HEK293 (cell line): ENCODE measurements at regions not wholly inside any gene's neighbourhood (a gene's known extent, or its start where the extent isn't known, plus 50 kb on each side); places are given as distances from the start of the nearest gene placed in this dataset.

Experiments used
- SETDB1 ChIP-seq: IDR thresholded peaks from one replicate; pipeline ENCODE4 v1.6.1; 2017; ENCODE audit warnings: mild to moderate bottlenecking, low read length, moderate library complexity, mixed read lengths; ENCODE audit not compliant: insufficient read length
- ZNF274 ChIP-seq, 2 experiments: fragments of 200-500 bp in 1 of 2; fragments of 450-650 bp in 1 of 2; sonication (Bioruptor generic) in 1 of 2; formaldehyde crosslinking in 1 of 2; IDR thresholded peaks; 2 replicates each; pipeline versions ENCODE4 v1.5.1 to v1.6.1; 2014 to 2016; ENCODE audit warnings: borderline replicate concordance in 1 of 2, inconsistent platforms in 1 of 2, low read length in 1 of 2, missing biosample characterization in 1 of 2, missing genetic modification characterization in 1 of 2
- ZNF530 ChIP-seq: fragments of 450-650 bp; formaldehyde crosslinking; IDR thresholded peaks from 2 replicates; pipeline ENCODE4 v1.5.1; 2016; ENCODE audit warnings: low read depth, missing biosample characterization, missing genetic modification characterization
- ZNF544 ChIP-seq: fragments of 450-650 bp; formaldehyde crosslinking; IDR thresholded peaks from 2 replicates; pipeline ENCODE4 v1.5.0; 2017; ENCODE audit warnings: missing biosample characterization, missing genetic modification characterization
- ZNF549 ChIP-seq: fragments of 450-650 bp; IDR thresholded peaks from 2 replicates; pipeline ENCODE4 v1.5.1; 2018; ENCODE audit warnings: missing biosample characterization, missing genetic modification characterization, mild to moderate bottlenecking, inconsistent platforms, moderate library complexity
- ZNF629 ChIP-seq: fragments of 450-650 bp; formaldehyde crosslinking; IDR thresholded peaks from 2 replicates; pipeline ENCODE4 v1.5.1; 2017; ENCODE audit warnings: missing biosample characterization, missing genetic modification characterization
- TF ChIP-seq, protein P1 (sequence below): fragments of 450-650 bp; formaldehyde crosslinking; IDR thresholded peaks from 2 replicates; pipeline ENCODE4 v1.5.1; 2016; ENCODE audit warnings: missing biosample characterization, missing genetic modification characterization
- TF ChIP-seq, protein P2 (sequence below): fragments of 450-650 bp; formaldehyde crosslinking; IDR thresholded peaks from 2 replicates; pipeline ENCODE4 v1.5.1; 2016; ENCODE audit warnings: missing biosample characterization, missing genetic modification characterization
- TF ChIP-seq, protein P3 (sequence below): fragments of 450-650 bp; formaldehyde crosslinking; optimal IDR thresholded peaks from 2 replicates; pipeline ENCODE3; 2016; ENCODE audit warnings: missing biosample characterization, mild to moderate bottlenecking, missing genetic modification characterization
- TF ChIP-seq, protein P4 (sequence below): fragments of 450-650 bp; formaldehyde crosslinking; IDR thresholded peaks from 2 replicates; pipeline ENCODE4 v1.5.1; 2016; ENCODE audit warnings: missing biosample characterization, missing genetic modification characterization
- TF ChIP-seq, protein P5 (sequence below): fragments of 450-650 bp; formaldehyde crosslinking; IDR thresholded peaks from 2 replicates; pipeline ENCODE4 v1.5.1; 2017; ENCODE audit warnings: missing biosample characterization, missing genetic modification characterization

DNA sequence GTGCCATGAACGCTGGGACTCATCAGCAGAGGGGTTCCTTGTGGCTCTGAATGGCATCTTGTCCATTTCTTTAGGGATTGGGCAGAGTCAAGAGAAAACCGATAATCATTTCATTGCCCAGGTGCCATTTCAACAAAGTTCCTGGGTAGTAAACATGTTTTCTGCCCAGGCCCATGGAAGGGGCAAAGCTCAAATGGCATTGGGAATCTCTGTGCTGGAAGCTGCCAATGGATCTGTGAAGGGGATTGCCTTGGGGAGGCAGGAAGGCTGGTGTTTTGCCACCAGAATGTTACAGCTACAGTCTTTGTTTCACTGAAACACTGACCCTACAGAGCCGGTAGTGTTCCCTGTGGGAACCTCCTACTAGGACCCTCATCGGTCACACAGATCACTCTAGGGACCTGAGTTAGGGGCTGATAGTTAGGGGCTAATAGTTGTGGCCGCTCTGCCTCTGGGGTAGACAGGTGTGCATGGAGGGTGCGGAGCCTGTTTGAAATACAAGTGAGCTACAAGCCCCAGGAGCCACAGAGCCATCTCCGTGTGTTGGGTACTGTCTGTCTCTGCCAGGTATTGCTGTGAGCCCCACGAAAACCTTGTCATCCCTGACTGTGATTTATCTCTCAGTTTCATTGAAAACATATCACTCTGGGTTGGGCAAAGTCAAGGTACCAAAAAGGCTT lies 224.4 kb upstream of the COPS8 start:
- TF ChIP-seq ZNF629 (no peak), ZNF530 (tag by site-specific recombination) (no peak), ZNF274 (IDR thresholded peaks at IDR 0.05; ENCODE audit: low read length) (no peak), ZNF274 (tag by site-specific recombination; IDR thresholded peaks at IDR 0.05; ENCODE audit: borderline replicate concordance) (no peak), ZNF549 (tag by site-specific recombination) (no peak), SETDB1 (no peak), ZNF544 (no peak)
- TF ChIP-seq, protein P1, sequence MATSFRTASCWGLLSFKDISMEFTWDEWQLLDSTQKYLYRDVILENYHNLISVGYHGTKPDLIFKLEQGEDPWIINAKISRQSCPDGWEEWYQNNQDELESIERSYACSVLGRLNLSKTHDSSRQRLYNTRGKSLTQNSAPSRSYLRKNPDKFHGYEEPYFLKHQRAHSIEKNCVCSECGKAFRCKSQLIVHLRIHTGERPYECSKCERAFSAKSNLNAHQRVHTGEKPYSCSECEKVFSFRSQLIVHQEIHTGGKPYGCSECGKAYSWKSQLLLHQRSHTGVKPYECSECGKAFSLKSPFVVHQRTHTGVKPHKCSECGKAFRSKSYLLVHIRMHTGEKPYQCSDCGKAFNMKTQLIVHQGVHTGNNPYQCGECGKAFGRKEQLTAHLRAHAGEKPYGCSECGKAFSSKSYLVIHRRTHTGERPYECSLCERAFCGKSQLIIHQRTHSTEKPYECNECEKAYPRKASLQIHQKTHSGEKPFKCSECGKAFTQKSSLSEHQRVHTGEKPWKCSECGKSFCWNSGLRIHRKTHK = no peak
- TF ChIP-seq, protein P2, sequence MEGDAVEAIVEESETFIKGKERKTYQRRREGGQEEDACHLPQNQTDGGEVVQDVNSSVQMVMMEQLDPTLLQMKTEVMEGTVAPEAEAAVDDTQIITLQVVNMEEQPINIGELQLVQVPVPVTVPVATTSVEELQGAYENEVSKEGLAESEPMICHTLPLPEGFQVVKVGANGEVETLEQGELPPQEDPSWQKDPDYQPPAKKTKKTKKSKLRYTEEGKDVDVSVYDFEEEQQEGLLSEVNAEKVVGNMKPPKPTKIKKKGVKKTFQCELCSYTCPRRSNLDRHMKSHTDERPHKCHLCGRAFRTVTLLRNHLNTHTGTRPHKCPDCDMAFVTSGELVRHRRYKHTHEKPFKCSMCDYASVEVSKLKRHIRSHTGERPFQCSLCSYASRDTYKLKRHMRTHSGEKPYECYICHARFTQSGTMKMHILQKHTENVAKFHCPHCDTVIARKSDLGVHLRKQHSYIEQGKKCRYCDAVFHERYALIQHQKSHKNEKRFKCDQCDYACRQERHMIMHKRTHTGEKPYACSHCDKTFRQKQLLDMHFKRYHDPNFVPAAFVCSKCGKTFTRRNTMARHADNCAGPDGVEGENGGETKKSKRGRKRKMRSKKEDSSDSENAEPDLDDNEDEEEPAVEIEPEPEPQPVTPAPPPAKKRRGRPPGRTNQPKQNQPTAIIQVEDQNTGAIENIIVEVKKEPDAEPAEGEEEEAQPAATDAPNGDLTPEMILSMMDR = no peak
- TF ChIP-seq, protein P3, sequence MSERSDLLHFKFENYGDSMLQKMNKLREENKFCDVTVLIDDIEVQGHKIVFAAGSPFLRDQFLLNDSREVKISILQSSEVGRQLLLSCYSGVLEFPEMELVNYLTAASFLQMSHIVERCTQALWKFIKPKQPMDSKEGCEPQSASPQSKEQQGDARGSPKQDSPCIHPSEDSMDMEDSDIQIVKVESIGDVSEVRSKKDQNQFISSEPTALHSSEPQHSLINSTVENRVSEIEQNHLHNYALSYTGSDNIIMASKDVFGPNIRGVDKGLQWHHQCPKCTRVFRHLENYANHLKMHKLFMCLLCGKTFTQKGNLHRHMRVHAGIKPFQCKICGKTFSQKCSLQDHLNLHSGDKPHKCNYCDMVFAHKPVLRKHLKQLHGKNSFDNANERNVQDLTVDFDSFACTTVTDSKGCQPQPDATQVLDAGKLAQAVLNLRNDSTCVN (tag by site-specific recombination) = no peak
- TF ChIP-seq, protein P4, sequence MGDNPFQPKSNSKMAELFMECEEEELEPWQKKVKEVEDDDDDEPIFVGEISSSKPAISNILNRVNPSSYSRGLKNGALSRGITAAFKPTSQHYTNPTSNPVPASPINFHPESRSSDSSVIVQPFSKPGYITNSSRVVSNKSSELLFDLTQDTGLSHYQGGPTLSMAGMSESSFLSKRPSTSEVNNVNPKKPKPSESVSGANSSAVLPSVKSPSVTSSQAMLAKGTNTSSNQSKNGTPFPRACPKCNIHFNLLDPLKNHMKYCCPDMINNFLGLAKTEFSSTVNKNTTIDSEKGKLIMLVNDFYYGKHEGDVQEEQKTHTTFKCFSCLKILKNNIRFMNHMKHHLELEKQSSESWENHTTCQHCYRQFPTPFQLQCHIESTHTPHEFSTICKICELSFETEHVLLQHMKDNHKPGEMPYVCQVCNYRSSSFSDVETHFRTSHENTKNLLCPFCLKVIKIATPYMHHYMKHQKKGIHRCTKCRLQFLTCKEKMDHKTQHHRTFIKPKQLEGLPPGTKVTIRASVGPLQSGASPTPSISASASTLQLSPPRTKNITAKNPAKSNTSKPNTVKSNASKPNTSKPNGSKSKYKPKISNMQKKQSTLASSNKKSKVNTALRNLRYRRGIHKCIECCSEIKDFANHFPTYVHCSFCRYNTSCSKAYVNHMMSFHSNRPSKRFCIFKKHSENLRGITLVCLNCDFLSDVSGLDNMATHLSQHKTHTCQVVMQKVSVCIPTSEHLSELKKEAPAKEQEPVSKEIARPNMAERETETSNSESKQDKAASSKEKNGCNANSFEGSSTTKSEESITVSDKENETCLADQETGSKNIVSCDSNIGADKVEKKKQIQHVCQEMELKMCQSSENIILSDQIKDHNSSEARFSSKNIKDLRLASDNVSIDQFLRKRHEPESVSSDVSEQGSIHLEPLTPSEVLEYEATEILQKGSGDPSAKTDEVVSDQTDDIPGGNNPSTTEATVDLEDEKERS (tag by site-specific recombination) = no peak
- TF ChIP-seq, protein P5, sequence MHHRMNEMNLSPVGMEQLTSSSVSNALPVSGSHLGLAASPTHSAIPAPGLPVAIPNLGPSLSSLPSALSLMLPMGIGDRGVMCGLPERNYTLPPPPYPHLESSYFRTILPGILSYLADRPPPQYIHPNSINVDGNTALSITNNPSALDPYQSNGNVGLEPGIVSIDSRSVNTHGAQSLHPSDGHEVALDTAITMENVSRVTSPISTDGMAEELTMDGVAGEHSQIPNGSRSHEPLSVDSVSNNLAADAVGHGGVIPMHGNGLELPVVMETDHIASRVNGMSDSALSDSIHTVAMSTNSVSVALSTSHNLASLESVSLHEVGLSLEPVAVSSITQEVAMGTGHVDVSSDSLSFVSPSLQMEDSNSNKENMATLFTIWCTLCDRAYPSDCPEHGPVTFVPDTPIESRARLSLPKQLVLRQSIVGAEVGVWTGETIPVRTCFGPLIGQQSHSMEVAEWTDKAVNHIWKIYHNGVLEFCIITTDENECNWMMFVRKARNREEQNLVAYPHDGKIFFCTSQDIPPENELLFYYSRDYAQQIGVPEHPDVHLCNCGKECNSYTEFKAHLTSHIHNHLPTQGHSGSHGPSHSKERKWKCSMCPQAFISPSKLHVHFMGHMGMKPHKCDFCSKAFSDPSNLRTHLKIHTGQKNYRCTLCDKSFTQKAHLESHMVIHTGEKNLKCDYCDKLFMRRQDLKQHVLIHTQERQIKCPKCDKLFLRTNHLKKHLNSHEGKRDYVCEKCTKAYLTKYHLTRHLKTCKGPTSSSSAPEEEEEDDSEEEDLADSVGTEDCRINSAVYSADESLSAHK (tag by site-specific recombination) = no peak
